CD14-positive monocyte (primary cell): ENCODE measurements at regions not wholly inside any gene's neighbourhood (a gene's known extent, or its start where the extent isn't known, plus 50 kb on each side); places are given as distances from the start of the nearest gene placed in this dataset.

Experiments used
- DNase-seq, 3 donors: peaks; one replicate each; pipeline ENCODE4 v3.0.0-alpha.2; 2011 to 2022
- H2AFZ ChIP-seq: 2 replicates; pipeline ENCODE4 v1.6.0; 2012; ENCODE audit warnings: mild to moderate bottlenecking, low read depth, low read length, inconsistent platforms; ENCODE audit not compliant: insufficient read depth, poor library complexity, severe bottlenecking
- H3K27ac ChIP-seq, 2 donors: 1 replicate in 1 of 2; 2 replicates in 1 of 2; pipeline ENCODE4 v1.5.1; 2012 to 2013; ENCODE audit warnings: low read length in 2 of 2, control low read depth in 1 of 2, inconsistent platforms in 1 of 2, low read depth in 1 of 2, mild to moderate bottlenecking in 1 of 2
- H3K27me3 ChIP-seq, 2 donors: one replicate each; pipeline versions ENCODE4 v1.6.0 to v1.6.1; 2011 to 2013; ENCODE audit warnings: low read length in 2 of 2; ENCODE audit not compliant: control insufficient read depth in 2 of 2, insufficient read depth in 2 of 2
- H3K36me3 ChIP-seq, 2 donors: replicated peaks in 1 of 2; 1 replicate in 1 of 2; 2 replicates in 1 of 2; pipeline versions ENCODE4 v1.5.1 to v1.6.1; 2012 to 2013; ENCODE audit warnings: low read length in 2 of 2, control low read depth in 1 of 2, inconsistent platforms in 1 of 2, mild to moderate bottlenecking in 1 of 2; ENCODE audit not compliant: insufficient read depth in 2 of 2, control insufficient read depth in 1 of 2
- H3K4me1 ChIP-seq, 2 donors: 1 replicate in 1 of 2; 2 replicates in 1 of 2; pipeline versions ENCODE4 v1.5.1 to v1.6.1; 2012 to 2013; ENCODE audit warnings: low read length in 2 of 2, control low read depth in 1 of 2, inconsistent platforms in 1 of 2, mild to moderate bottlenecking in 1 of 2, moderate library complexity in 1 of 2; ENCODE audit not compliant: insufficient read depth in 2 of 2, control insufficient read depth in 1 of 2
- H3K4me2 ChIP-seq: replicated peaks from 2 replicates; pipeline ENCODE3; 2012; ENCODE audit warnings: low read length, moderate library complexity, mild to moderate bottlenecking; ENCODE audit not compliant: poor library complexity, severe bottlenecking; ENCODE audit errors: extremely low read depth
- H3K4me3 ChIP-seq, 3 experiments: fragments of 200-600 bp in 1 of 3; sonication (generic) in 1 of 3; replicated peaks in 1 of 3; 1 replicate in 2 of 3; 2 replicates in 1 of 3; pipeline ENCODE4 v1.5.1; 2011 to 2013; ENCODE audit warnings: low read length in 3 of 3, mild to moderate bottlenecking in 3 of 3, control low read depth in 2 of 3, low read depth in 2 of 3, inconsistent platforms in 1 of 3, moderate library complexity in 1 of 3
- H3K79me2 ChIP-seq: 2 replicates; pipeline ENCODE4 v1.6.0; 2012; ENCODE audit warnings: mild to moderate bottlenecking, control low read depth, inconsistent platforms, low read length, moderate library complexity; ENCODE audit not compliant: insufficient read depth
- H3K9ac ChIP-seq: 2 replicates; pipeline ENCODE4 v1.6.0; 2017; ENCODE audit warnings: low read length, mild to moderate bottlenecking; ENCODE audit not compliant: insufficient read depth, poor library complexity, severe bottlenecking
- H3K9me3 ChIP-seq, 2 donors: replicated peaks in 1 of 2; 1 replicate in 1 of 2; 2 replicates in 1 of 2; pipeline versions ENCODE4 v1.5.1 to v1.6.1; 2012 to 2013; ENCODE audit warnings: low read length in 2 of 2, control low read depth in 1 of 2; ENCODE audit not compliant: control insufficient read depth in 1 of 2, insufficient read depth in 1 of 2
- H4K20me1 ChIP-seq: 2 replicates; pipeline ENCODE4 v1.6.0; 2012; ENCODE audit warnings: mild to moderate bottlenecking, low read length, control low read depth, moderate library complexity; ENCODE audit not compliant: insufficient read depth
- H3K27ac Mint-ChIP-seq, 7 donors: one replicate each; pipeline ENCODE4 v1.8.0; 2020; ENCODE audit warnings: mild to moderate bottlenecking in 7 of 7, mixed read lengths in 7 of 7, moderate library complexity in 6 of 7, inconsistent platforms in 2 of 7
- H3K27me3 Mint-ChIP-seq, 3 donors: one replicate each; pipeline ENCODE4 v1.8.0; 2021 to 2022; ENCODE audit warnings: low read depth in 3 of 3, mild to moderate bottlenecking in 3 of 3, mixed read lengths in 3 of 3, moderate library complexity in 3 of 3, inconsistent platforms in 1 of 3
- H3K36me3 Mint-ChIP-seq, 2 donors: one replicate each; pipeline ENCODE4 v1.8.0; 2020; ENCODE audit warnings: mixed read lengths in 2 of 2, inconsistent platforms in 1 of 2, mild to moderate bottlenecking in 1 of 2
- H3K4me1 Mint-ChIP-seq: one replicate; pipeline ENCODE4 v1.8.0; 2020; ENCODE audit warnings: mild to moderate bottlenecking, mixed read lengths
- H3K4me3 Mint-ChIP-seq, 2 donors: one replicate each; pipeline ENCODE4 v1.8.0; 2020; ENCODE audit warnings: mild to moderate bottlenecking in 2 of 2, mixed read lengths in 2 of 2, moderate library complexity in 1 of 2
- H3K9me3 Mint-ChIP-seq, 7 donors: one replicate each; pipeline ENCODE4 v1.8.0; 2020 to 2022; ENCODE audit warnings: mixed read lengths in 7 of 7, mild to moderate bottlenecking in 6 of 7, moderate library complexity in 6 of 7, inconsistent platforms in 2 of 7
- WGBS: methylation state at CpG from one replicate; pipeline ENCODE4 v1.1.5; 2013; ENCODE audit warnings: missing lambda C conversion rate; ENCODE audit not compliant: insufficient coverage; 5-methylcytosine and 5-hydroxymethylcytosine counted together
- intact Hi-C, 2 donors: fragments of 100-400 bp; cut with micrococcal nuclease; formaldehyde crosslinking; loops; one replicate each; pipeline versions ENCODE4 v1.15.0 to v1.15.1; 2023
- TF ChIP-seq, protein P1 (sequence below): fragments of 200-600 bp; IDR thresholded peaks from one replicate; pipeline ENCODE4 v1.8.0; 2022; ENCODE audit warnings: antibody characterized with exemption, mild to moderate bottlenecking

DNA sequence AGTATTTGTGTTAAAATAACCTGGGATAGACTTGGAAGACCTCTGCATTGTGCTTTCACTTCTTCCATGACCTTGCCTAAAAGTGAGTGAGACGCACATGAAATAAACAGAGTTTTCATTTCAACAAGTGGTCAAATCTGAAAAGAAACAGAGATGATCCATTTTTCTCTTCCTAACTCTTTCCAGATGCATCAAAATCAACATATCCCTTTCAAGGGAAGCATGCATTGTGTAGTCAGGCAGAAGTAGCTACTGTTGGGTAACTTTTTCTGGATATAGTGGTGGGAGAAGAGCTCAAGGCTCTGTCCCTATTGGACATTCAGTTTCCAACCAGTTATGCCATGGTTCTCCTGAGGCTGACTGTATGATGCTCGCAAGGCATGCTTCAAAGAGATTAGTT, 233.0 kb upstream of the JAG1 start:
- Histone ChIP-seq H3K27ac (no peak overlapping the region), H3K9me3 (no peaks in the 10 kb centered on the region), H2AFZ (no peak overlapping the region), H3K4me3 (no peak overlapping the region), H3K9ac (no peak overlapping the region), H3K4me1 (no peaks in the 10 kb centered on the region), H3K36me3 (no peaks in the 10 kb centered on the region), H3K27me3 (no peaks in the 10 kb centered on the region), H3K79me2 (no peaks in the 10 kb centered on the region), H3K4me2 (no peak overlapping the region), H4K20me1 (no peaks in the 10 kb centered on the region)
- Mint-ChIP-seq H3K9me3 (peaks cover 0 to 4% (median 2%) of the 10 kb centered on the region in 7 donors), H3K36me3 (no peaks in the 10 kb centered on the region), H3K27me3 (peaks cover 0 to 2% (median 0%) of the 10 kb centered on the region in 3 donors), H3K27ac (no peak overlapping the region), H3K4me1 (no peaks in the 10 kb centered on the region), H3K4me3 (no peak overlapping the region)
- no CpG with 5 or more reads among the region's 2 CpGs for WGBS
- DNase-seq, result no peak
- intact Hi-C loops, result no loop called here
- TF ChIP-seq, protein P1, sequence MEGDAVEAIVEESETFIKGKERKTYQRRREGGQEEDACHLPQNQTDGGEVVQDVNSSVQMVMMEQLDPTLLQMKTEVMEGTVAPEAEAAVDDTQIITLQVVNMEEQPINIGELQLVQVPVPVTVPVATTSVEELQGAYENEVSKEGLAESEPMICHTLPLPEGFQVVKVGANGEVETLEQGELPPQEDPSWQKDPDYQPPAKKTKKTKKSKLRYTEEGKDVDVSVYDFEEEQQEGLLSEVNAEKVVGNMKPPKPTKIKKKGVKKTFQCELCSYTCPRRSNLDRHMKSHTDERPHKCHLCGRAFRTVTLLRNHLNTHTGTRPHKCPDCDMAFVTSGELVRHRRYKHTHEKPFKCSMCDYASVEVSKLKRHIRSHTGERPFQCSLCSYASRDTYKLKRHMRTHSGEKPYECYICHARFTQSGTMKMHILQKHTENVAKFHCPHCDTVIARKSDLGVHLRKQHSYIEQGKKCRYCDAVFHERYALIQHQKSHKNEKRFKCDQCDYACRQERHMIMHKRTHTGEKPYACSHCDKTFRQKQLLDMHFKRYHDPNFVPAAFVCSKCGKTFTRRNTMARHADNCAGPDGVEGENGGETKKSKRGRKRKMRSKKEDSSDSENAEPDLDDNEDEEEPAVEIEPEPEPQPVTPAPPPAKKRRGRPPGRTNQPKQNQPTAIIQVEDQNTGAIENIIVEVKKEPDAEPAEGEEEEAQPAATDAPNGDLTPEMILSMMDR, result no peak

DNA sequence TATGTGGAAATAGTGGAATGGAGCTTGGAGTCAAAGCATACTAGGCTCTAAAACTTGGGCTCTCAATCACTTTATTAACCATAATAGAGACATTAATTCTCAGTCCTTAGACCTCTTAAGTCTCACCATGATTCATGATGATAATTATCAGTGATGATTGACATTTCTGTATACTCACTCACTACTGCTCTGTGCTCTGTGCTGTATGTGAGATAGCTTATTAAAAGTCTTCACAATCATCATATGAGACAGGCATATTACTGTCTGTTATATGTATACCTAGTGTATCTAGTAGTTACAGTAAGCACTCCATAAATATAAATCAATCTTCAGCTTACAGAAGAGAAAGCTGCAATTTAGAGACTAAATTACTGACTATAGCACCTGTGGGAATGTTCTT, 236.0 kb upstream of the JAG1 start:
- no peaks in the 10 kb centered on the region for H3K9me3 ChIP-seq
- Mint-ChIP-seq H3K27ac (no peak overlapping the region), H3K36me3 (no peaks in the 10 kb centered on the region), H3K9me3 (peaks cover 0 to 3% (median 2%) of the 10 kb centered on the region in 7 donors), H3K4me3 (no peak overlapping the region), H3K4me1 (no peaks in the 10 kb centered on the region), H3K27me3 (peaks cover 0 to 2% (median 0%) of the 10 kb centered on the region in 3 donors)
- H3K4me2 ChIP-seq, result no peak overlapping the region
- no peak overlapping the region for H3K9ac ChIP-seq
- H3K4me1 ChIP-seq, result no peaks in the 10 kb centered on the region
- no peak for DNase-seq
- no peaks in the 10 kb centered on the region for H3K27me3 ChIP-seq
- H2AFZ ChIP-seq, result no peak overlapping the region
- H3K36me3 ChIP-seq, result no peaks in the 10 kb centered on the region
- H3K27ac ChIP-seq, result no peak overlapping the region
- H3K4me3 ChIP-seq, result no peak overlapping the region
- H4K20me1 ChIP-seq, result no peaks in the 10 kb centered on the region
- TF ChIP-seq, protein P1, result no peak
- intact Hi-C loops, result no loop called here
- H3K79me2 ChIP-seq, result no peaks in the 10 kb centered on the region
